Neural cell (in vitro differentiated cells): ENCODE measurements at regions not wholly inside any gene's neighbourhood (a gene's known extent, or its start where the extent isn't known, plus 50 kb on each side); places are given as distances from the start of the nearest gene placed in this dataset.

Experiments
- CTCF ChIP-seq: fragments of 450-650 bp; IDR thresholded peaks from 2 replicates; pipeline ENCODE4 v1.5.1; 2014; ENCODE audit warnings: antibody characterized with exemption, mild to moderate bottlenecking, moderate library complexity; ENCODE audit not compliant: poor library complexity, severe bottlenecking
- POLR2AphosphoS5 ChIP-seq: IDR thresholded peaks from 2 replicates; pipeline ENCODE4 v1.6.1; 2012

GRCh38 chr6:3944246-3944645, 95.1 kb downstream of the FAM50B start:
- TF ChIP-seq CTCF (no peak), POLR2AphosphoS5 (no peak)
